Activated naive CD4-positive, alpha-beta T cell treated with anti-CD3 and anti-CD28 coated beads for 36 hours (primary cell): ENCODE measurements at regions not wholly inside any gene's neighbourhood (a gene's known extent, or its start where the extent isn't known, plus 50 kb on each side); places are given as distances from the start of the nearest gene placed in this dataset.
"Not testable (repeated sequence)": the region's sequence is repeated elsewhere in the genome, so short reads cannot be mapped to it uniquely, and the experiment has no call there.

Experiments used
- CTCF ChIA-PET: fragments of 350-600 bp; sonication (Branson Sonifier 250); formaldehyde crosslinking; loops from one replicate; lab custom pipeline; 2021; ENCODE audit warnings: antibody characterized with exemption; lab: Charles Lee
- DNase-seq: peaks from one replicate; pipeline ENCODE4 v3.0.0-alpha.2; 2020
- H3K27ac Mint-ChIP-seq: one replicate; pipeline ENCODE4 v1.8.0; 2021; ENCODE audit warnings: mild to moderate bottlenecking, mixed read lengths
- H3K27me3 Mint-ChIP-seq: one replicate; pipeline ENCODE4 v1.8.0; 2021; ENCODE audit warnings: low read depth, mixed read lengths
- H3K36me3 Mint-ChIP-seq: one replicate; pipeline ENCODE4 v1.8.0; 2021; ENCODE audit warnings: low read depth, mixed read lengths
- H3K4me1 Mint-ChIP-seq: one replicate; pipeline ENCODE4 v1.8.0; 2021; ENCODE audit warnings: low read depth, mixed read lengths
- H3K4me3 Mint-ChIP-seq: one replicate; pipeline ENCODE4 v1.8.0; 2021; ENCODE audit warnings: mild to moderate bottlenecking, moderate library complexity, mixed read lengths
- H3K9me3 Mint-ChIP-seq: one replicate; pipeline ENCODE4 v1.8.0; 2021; ENCODE audit warnings: mixed read lengths
- intact Hi-C: fragments of 100-400 bp; cut with micrococcal nuclease; formaldehyde crosslinking; loops from one replicate; pipeline ENCODE4 v1.15.1; 2023

- Mint-ChIP-seq H3K36me3 (no peaks in the 10 kb centered on the region), H3K4me1 (no peaks in the 10 kb centered on the region), H3K27me3 (no peaks in the 10 kb centered on the region), H3K4me3 (no peak overlapping the region), H3K9me3 (peaks cover 4% of the 10 kb centered on the region), H3K27ac (no peak overlapping the region)
- no peak for DNase-seq
- intact Hi-C loops = no loop called here
- CTCF ChIA-PET = no interaction called here
Measured at GRCh38 chr5:67795781-67796477, 419.6 kb upstream of the PIK3R1 start.

GRCh38 chr5:67793966-67794365, 421.6 kb upstream of the PIK3R1 start:
- DNase-seq = no peak
- H3K36me3 Mint-ChIP-seq = no peaks in the 10 kb centered on the region
- no peak overlapping the region for H3K4me3 Mint-ChIP-seq
- no peaks in the 10 kb centered on the region for H3K4me1 Mint-ChIP-seq
- CTCF ChIA-PET = interaction anchor here (0.7 kb wide), 1 partner anchor 250 kb away, joined by 3 read pairs; no protein-coding TSS in a partner anchor
- intact Hi-C loops = no loop called here
- no peaks in the 10 kb centered on the region for H3K27me3 Mint-ChIP-seq
- H3K27ac Mint-ChIP-seq = no peak overlapping the region
- H3K9me3 Mint-ChIP-seq = peaks cover 4% of the 10 kb centered on the region

- H3K27me3 Mint-ChIP-seq = no peaks in the 10 kb centered on the region
- intact Hi-C loops = no loop called here
- peaks cover 1% of the 10 kb centered on the region for H3K9me3 Mint-ChIP-seq
- no peaks in the 10 kb centered on the region for H3K4me1 Mint-ChIP-seq
- H3K4me3 Mint-ChIP-seq = no peak overlapping the region
- no peaks in the 10 kb centered on the region for H3K36me3 Mint-ChIP-seq
- CTCF ChIA-PET = interaction anchor here (0.6 kb wide), 1 partner anchor 459 kb away, joined by 3 read pairs; no protein-coding TSS in a partner anchor
- no peak for DNase-seq
- no peak overlapping the region for H3K27ac Mint-ChIP-seq
Measured at GRCh38 chr5:67793418-67793817, 422.1 kb upstream of the PIK3R1 start.

- no peak overlapping the region for H3K4me3 Mint-ChIP-seq
- H3K27ac Mint-ChIP-seq = no peak overlapping the region
- H3K36me3 Mint-ChIP-seq = no peaks in the 10 kb centered on the region
- H3K4me1 Mint-ChIP-seq = no peaks in the 10 kb centered on the region
- H3K27me3 Mint-ChIP-seq = no peaks in the 10 kb centered on the region
- CTCF ChIA-PET = no interaction called here
- no peak for DNase-seq
- H3K9me3 Mint-ChIP-seq = no peaks in the 10 kb centered on the region
- intact Hi-C loops = no loop called here
Measured at GRCh38 chr5:67792891-67793290, 422.7 kb upstream of the PIK3R1 start.

- intact Hi-C loops = no loop called here
- Mint-ChIP-seq H3K4me1 (no peaks in the 10 kb centered on the region), H3K4me3 (no peak overlapping the region), H3K9me3 (no peaks in the 10 kb centered on the region), H3K36me3 (no peaks in the 10 kb centered on the region), H3K27me3 (no peaks in the 10 kb centered on the region), H3K27ac (no peak overlapping the region)
- DNase-seq = no peak
- CTCF ChIA-PET = no interaction called here
Measured at GRCh38 chr5:67790390-67790789, 425.2 kb upstream of the PIK3R1 start.

- H3K4me1 Mint-ChIP-seq, H3K27ac Mint-ChIP-seq, H3K27me3 Mint-ChIP-seq, H3K4me3 Mint-ChIP-seq, H3K9me3 Mint-ChIP-seq, DNase-seq, CTCF ChIA-PET, H3K36me3 Mint-ChIP-seq, intact Hi-C loops: not testable (repeated sequence)
Measured at GRCh38 chr5:67779893-67780623, 435.5 kb upstream of the PIK3R1 start.

- H3K9me3 Mint-ChIP-seq = no peaks in the 10 kb centered on the region
- H3K27ac Mint-ChIP-seq = no peak overlapping the region
- DNase-seq = no peak
- H3K27me3 Mint-ChIP-seq = peaks cover 2% of the 10 kb centered on the region
- intact Hi-C loops = no loop called here
- no peak overlapping the region for H3K4me3 Mint-ChIP-seq
- CTCF ChIA-PET = no interaction called here
- no peaks in the 10 kb centered on the region for H3K36me3 Mint-ChIP-seq
- no peaks in the 10 kb centered on the region for H3K4me1 Mint-ChIP-seq
Measured at GRCh38 chr5:67774786-67775185, 440.8 kb upstream of the PIK3R1 start.

- H3K36me3 Mint-ChIP-seq = no peaks in the 10 kb centered on the region
- CTCF ChIA-PET = no interaction called here
- no peak overlapping the region for H3K27ac Mint-ChIP-seq
- no peaks in the 10 kb centered on the region for H3K9me3 Mint-ChIP-seq
- intact Hi-C loops = no loop called here
- peaks cover 2% of the 10 kb centered on the region for H3K27me3 Mint-ChIP-seq
- H3K4me3 Mint-ChIP-seq = no peak overlapping the region
- DNase-seq = no peak
- no peaks in the 10 kb centered on the region for H3K4me1 Mint-ChIP-seq
Measured at GRCh38 chr5:67774267-67774552, 441.3 kb upstream of the PIK3R1 start.

GRCh38 chr5:67773411-67774266, 441.9 kb upstream of the PIK3R1 start:
- CTCF ChIA-PET = no interaction called here
- H3K4me3 Mint-ChIP-seq = no peak overlapping the region
- intact Hi-C loops = no loop called here
- no peak for DNase-seq
- no peaks in the 10 kb centered on the region for H3K9me3 Mint-ChIP-seq
- H3K27me3 Mint-ChIP-seq = peaks cover 2% of the 10 kb centered on the region
- H3K36me3 Mint-ChIP-seq = no peaks in the 10 kb centered on the region
- no peaks in the 10 kb centered on the region for H3K4me1 Mint-ChIP-seq
- H3K27ac Mint-ChIP-seq = no peak overlapping the region

- CTCF ChIA-PET = no interaction called here
- Mint-ChIP-seq H3K36me3 (no peaks in the 10 kb centered on the region), H3K9me3 (no peaks in the 10 kb centered on the region), H3K27ac (no peak overlapping the region), H3K4me3 (no peak overlapping the region), H3K27me3 (peaks cover under 1% of the 10 kb centered on the region), H3K4me1 (no peaks in the 10 kb centered on the region)
- intact Hi-C loops = no loop called here
- no peak for DNase-seq
Measured at GRCh38 chr5:67771791-67772190, 443.8 kb upstream of the PIK3R1 start.

- H3K36me3 Mint-ChIP-seq = no peaks in the 10 kb centered on the region
- no peak overlapping the region for H3K4me3 Mint-ChIP-seq
- H3K27me3 Mint-ChIP-seq = no peaks in the 10 kb centered on the region
- H3K9me3 Mint-ChIP-seq = no peaks in the 10 kb centered on the region
- CTCF ChIA-PET = no interaction called here
- H3K27ac Mint-ChIP-seq = no peak overlapping the region
- DNase-seq = no peak
- intact Hi-C loops = no loop called here
- no peaks in the 10 kb centered on the region for H3K4me1 Mint-ChIP-seq
Measured at GRCh38 chr5:67771221-67771620, 444.3 kb upstream of the PIK3R1 start.

- Mint-ChIP-seq H3K27me3 (no peaks in the 10 kb centered on the region), H3K36me3 (no peaks in the 10 kb centered on the region), H3K4me1 (no peaks in the 10 kb centered on the region), H3K27ac (no peak overlapping the region), H3K4me3 (no peak overlapping the region), H3K9me3 (no peaks in the 10 kb centered on the region)
- DNase-seq = no peak
- intact Hi-C loops = no loop called here
- CTCF ChIA-PET = no interaction called here
Measured at GRCh38 chr5:67770431-67771025, 445.0 kb upstream of the PIK3R1 start.
